EH (cell line): ENCODE measurements at regions not wholly inside any gene's neighbourhood (a gene's known extent, or its start where the extent isn't known, plus 50 kb on each side); places are given as distances from the start of the nearest gene placed in this dataset.

ENCODE experiments used
- DNase-seq: peaks from one replicate; pipeline ENCODE4 v3.0.0-alpha.2; 2015; ENCODE audit warnings: low read depth

- peak; percentile 11 for DNase-seq
Measured at GRCh38 chr14:66070542-66071319, 415.4 kb upstream of the CCDC196 start.

- DNase-seq, result no peak
Measured at GRCh38 chr14:66072190-66073084, 413.7 kb upstream of the CCDC196 start.

DNA sequence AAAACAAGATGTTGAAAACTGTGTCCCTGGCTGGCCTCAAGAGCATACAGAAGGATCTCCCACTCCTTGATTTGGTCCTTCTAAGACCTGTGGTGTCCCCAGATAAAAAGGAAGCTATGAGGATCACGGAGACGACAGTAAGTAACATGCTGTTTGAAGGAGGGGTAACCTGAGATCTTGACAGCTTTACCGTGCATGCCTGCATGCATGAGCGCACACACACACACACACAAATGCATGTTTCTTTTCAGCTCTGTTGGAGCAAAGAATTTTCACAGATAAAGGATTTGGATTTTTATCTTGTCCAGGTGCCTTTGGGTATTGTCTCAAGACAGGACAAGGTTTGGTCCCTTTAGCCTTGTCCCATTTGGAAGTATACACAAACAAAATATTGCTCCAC, 411.6 kb upstream of the CCDC196 start:
- DNase-seq, result no peak

- no peak for DNase-seq
Measured at GRCh38 chr14:66076176-66076575, 410.0 kb upstream of the CCDC196 start.

DNA sequence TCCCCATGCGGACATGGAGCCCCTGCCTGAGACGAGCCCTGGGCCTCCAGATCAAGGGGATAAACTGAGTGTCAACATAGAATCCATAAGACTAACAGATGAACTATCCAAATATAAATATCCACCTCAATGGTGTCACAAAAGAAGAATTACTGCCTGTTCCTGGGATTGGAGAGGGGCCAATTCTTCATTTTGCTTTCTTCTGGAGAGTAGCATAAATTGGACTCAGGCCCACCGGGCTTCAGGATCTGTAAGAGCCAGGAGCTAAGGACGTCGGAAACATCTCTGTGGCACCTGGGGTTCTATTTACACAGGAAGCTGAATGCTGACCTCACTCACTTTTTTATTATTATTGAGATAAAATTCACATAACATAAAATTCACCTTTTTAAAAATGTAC, 408.2 kb upstream of the CCDC196 start:
- no peak for DNase-seq

DNA sequence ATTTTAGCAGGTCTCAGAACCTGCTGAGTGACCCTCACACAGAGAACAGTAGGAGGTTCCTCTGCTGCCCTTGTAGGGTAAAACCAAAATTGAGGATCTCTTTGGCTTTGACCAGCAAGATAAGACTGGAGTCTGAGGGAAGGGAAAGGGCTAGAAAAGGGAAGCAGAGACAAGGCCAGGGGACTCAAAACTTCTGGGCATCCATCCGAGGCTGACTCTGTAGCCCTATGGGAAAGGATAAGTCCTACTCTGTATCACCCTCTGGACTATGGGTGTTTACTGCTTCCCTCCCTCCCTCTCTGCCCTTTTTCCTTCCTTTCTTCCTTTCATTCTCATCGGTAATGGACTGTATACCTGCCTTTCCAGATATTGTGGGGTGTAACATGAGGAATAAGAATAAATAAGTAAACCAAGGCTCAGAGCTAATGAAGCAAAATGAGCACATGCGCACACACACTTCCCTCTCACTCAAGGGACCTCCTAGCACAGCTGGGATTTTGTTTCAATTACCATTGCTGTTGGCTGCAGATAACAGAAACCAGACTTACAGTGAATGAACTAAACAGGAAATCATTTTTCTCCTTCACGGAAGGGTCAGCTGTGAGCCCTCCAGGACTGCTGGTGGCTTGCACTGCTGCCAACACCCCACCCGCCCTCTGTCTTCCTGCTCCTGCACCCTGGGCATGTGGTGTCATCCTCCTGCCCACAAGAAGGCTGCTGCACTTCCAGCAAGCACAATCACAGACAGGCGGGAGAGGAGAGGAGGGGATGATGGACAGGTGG, 404.4 kb upstream of the CCDC196 start:
- DNase-seq, result no peak

GRCh38 chr14:66085224-66085623, 400.9 kb upstream of the CCDC196 start:
- DNase-seq, result no peak

GRCh38 chr14:66085665-66086064, 400.5 kb upstream of the CCDC196 start:
- DNase-seq, result no peak

- DNase-seq, result peak; percentile 7
Measured at GRCh38 chr14:66087231-66087630, 398.9 kb upstream of the CCDC196 start.

DNA sequence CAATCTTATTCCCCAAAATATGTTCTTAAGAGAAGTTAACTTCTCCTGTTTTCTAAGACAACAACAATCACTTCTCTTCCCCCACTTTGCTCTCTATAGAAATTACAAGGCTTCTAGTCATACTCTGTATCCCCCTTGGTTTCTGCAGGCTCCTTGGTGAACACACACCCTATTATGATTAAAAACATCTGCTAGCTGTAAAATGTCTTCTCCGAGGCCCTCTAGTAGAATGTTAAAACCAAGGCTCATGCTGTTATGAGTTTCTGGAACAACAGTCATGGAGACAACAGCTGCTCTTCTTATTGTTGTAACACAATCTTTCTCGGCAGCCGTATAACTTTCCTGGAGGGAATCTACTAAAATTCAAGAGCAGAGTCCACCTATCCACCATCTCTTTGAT, 397.5 kb upstream of the CCDC196 start:
- no peak for DNase-seq

- DNase-seq, result no peak
Measured at GRCh38 chr14:66092206-66092605, 394.0 kb upstream of the CCDC196 start.

DNA sequence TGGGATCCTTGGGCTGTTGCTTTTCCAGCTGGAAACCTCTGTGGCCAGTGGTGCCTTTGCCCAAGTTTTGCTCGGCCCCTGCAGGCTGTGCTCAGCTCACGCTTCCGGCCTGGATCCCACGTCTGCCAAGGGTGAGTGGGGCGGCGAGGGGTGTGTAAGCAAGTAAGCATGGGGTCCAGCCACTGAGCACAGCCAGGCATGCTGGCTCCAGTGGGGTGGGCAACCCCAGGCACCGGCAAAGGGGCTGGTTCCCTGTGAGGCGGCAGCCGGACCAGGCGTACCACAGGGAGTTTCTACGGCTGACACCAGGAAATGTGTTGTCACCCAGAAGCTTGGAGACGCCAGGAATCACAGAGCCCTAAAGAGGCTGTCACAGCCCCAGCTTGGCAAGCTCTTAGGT, 393.4 kb upstream of the CCDC196 start:
- DNase-seq, result no peak

GRCh38 chr14:66094001-66094727, 392.0 kb upstream of the CCDC196 start:
- DNase-seq, result no peak

- DNase-seq, result no peak
Measured at GRCh38 chr14:66099451-66099850, 386.7 kb upstream of the CCDC196 start.

DNA sequence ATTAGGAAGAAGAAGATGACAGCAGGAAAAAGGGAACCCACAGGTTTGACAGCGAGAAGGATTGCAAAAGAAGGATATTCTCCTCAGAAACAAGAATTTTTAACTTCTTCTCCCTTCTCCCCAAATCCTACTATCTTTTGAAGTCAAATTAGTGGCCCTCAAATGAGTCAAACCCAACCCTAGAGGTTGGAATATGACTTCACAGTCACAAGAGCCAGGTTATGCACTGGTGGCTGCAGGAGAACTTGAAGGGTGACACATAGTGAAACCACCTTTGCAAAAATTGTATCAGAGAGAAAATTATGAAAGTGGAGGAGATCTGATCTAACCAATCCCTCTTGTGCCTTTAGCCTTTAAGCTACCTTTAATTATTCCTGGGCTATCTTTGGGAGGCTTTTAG, 386.2 kb upstream of the CCDC196 start:
- no peak for DNase-seq

- DNase-seq, result no peak
Measured at GRCh38 chr14:66101662-66102061, 384.5 kb upstream of the CCDC196 start.

GRCh38 chr14:66104486-66104885, 381.7 kb upstream of the CCDC196 start:
- no peak for DNase-seq

DNA sequence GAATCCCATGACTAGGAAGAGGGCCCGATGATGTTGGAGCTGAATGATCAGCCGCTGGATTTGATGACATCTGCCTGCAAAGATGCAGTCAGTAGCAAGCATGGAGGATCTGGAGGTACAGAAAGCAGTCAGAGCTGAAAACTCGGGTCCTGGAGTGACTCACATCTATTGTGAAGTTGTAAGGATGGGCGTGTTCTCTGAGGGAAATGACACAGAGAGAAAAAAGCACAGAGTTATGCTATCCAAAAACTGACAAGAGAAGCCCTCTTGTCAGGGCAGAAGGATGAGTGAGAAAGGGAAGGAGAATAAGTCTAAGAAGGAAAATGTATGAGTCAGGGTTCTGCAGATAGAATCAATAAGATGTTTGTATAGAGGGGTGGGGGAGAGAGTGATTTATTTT, 380.4 kb upstream of the CCDC196 start:
- DNase-seq, result peak; percentile 5

- no peak for DNase-seq
Measured at GRCh38 chr14:66109426-66109825, 376.7 kb upstream of the CCDC196 start.

GRCh38 chr14:66111891-66112290, 374.3 kb upstream of the CCDC196 start:
- DNase-seq, result no peak

GRCh38 chr14:66114071-66114470, 372.1 kb upstream of the CCDC196 start:
- DNase-seq, result no peak
